GM21786 (cell line): ENCODE measurements at regions not wholly inside any gene's neighbourhood (a gene's known extent, or its start where the extent isn't known, plus 50 kb on each side); places are given as distances from the start of the nearest gene placed in this dataset.
"Not testable (repeated sequence)": the region's sequence is repeated elsewhere in the genome, so short reads cannot be mapped to it uniquely, and the experiment has no call there.

ENCODE experiments used
- ATAC-seq: cut with Tn5 transposase; IDR thresholded peaks from one replicate; pipeline ENCODE4 v1.9.1; 2021; ENCODE audit not compliant: unreplicated experiment

DNA sequence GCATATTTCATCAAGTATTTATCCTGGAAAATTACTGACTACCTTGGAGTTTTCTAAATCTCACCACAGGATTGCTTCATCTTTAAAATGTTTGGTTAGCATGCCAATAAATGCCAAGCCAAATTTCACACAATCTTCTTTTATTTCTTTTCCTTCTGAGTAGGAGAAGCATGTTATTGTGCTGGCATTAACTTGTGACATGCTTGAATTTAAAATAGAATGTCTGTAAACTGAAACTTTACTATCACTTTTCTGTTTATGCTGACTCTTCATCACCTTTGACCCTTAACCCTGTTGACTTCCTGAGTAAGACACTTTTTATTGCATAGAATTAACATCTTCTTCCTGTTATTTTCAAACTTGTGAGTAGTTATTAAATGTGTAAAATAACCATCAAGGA lies 56.2 kb upstream of the LRRTM4 start:
- ATAC-seq = no peak

DNA sequence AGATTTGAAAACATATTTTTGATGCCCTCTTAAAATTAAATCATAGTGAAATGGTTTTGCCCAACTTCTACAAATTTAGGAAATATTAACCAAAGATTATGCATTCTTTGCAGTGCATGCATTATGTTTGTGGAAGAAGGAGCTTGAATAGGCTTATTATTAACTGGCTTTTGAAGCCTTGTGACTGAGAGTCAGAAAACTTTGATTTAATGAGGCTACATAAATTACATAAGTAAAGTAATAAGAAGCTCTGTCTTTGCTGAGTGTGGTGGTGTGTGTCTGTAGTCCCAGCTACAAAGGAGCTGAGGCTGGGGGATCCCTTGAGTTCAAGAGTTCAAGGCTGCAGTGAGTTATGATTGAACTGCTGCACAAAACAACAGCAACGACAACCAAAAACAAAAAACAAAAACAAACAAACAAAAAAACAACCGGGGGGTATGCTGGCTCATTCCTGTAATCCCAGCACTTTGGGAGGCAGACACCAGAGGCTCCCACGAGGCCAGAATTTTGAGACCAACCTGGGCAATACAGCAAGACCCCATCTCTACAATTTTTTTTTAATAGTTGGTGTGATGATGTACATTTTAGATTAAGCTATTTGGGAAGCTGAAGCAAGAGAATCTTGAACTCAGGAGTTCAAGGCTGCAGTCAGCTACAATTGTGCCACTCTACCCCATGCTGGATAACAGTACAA lies 57.0 kb upstream of the LRRTM4 start:
- no peak for ATAC-seq

DNA sequence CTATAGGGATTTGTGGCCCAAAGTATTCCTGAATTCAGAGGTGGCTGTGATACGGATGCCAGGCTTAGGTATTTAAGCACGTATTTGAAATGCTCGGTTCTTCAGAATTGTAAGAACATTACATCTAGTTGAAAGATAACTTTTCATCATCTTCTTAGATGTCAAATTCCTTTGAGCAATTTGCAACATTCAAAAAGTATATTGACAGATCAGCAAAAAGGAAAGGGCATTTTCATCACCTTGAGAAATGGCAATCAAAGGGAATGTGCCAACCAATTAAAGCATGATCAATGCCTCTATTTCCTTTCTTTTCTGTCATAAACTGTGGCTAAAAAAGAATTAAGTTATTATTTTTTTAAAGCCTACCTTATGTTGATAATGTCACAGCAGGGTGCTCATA lies 66.3 kb upstream of the LRRTM4 start:
- no peak for ATAC-seq

DNA sequence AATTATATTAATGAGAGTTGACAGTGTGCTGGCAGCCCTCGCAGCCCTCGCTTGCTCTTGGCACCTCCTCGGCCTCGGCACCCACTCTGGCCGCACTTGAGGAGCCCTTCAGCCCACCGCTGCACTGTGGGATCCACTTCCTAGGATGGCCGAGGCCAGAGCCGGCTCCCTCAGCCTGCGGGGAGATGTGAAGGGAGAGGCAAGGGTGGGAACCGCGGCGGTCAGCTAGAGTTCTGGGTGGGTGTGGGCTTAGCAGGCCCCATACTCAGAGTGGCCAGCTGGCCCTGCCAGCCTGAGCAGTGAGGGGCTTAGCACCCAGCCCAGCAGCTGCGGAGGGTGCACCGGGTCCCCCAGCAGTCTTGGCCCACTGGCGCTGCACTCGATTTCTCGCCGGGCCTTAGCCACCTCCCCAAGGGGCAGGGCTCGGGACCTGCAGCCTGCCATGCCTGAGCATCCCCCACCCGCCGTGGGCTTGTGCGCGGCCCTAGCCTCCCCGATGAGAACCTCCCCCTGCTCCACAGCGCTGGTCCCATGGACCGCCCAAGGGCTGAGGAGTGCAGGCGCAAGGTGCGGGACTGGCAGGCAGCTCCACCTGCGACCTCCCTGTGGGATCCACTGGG lies 68.2 kb upstream of the LRRTM4 start:
- ATAC-seq = no peak

DNA sequence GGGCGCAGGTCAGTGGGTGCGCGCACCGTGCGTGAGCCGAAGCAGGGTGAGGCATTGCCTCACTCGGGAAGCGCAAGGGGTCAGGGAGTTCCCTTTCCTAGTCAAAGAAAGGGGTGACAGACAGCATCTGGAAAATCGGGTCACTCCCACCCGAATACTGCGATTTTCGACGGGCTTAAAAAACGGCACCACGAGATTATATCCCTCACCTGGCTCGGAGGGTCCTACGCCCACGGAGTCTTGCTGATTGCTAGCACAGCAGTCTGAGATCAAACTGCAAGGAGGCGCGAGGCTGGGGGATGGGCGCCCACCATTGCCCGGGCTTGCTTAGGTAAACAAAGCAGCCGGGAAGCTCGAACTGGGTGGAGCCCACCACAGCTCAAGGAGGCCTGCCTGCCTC lies 70.8 kb upstream of the LRRTM4 start:
- not testable (repeated sequence) for ATAC-seq

DNA sequence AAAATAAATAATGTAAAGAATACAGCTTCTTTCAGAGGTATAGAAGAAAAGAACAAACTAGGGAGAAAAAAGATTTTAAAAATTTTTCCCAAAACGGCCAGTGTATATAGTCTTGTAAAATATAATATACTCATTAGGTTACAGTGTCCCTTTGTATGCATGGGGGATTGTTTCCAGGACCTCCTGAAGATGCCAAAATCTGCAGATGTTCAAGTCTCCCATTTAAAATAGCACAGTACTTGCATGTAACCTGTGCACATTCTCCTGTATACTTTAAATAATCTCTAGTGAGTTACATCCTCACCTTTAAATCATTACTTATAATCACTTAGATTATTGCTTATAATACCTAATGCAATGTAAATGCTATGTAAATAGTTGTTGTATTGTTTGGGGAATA lies 80.6 kb upstream of the LRRTM4 start:
- no peak for ATAC-seq

DNA sequence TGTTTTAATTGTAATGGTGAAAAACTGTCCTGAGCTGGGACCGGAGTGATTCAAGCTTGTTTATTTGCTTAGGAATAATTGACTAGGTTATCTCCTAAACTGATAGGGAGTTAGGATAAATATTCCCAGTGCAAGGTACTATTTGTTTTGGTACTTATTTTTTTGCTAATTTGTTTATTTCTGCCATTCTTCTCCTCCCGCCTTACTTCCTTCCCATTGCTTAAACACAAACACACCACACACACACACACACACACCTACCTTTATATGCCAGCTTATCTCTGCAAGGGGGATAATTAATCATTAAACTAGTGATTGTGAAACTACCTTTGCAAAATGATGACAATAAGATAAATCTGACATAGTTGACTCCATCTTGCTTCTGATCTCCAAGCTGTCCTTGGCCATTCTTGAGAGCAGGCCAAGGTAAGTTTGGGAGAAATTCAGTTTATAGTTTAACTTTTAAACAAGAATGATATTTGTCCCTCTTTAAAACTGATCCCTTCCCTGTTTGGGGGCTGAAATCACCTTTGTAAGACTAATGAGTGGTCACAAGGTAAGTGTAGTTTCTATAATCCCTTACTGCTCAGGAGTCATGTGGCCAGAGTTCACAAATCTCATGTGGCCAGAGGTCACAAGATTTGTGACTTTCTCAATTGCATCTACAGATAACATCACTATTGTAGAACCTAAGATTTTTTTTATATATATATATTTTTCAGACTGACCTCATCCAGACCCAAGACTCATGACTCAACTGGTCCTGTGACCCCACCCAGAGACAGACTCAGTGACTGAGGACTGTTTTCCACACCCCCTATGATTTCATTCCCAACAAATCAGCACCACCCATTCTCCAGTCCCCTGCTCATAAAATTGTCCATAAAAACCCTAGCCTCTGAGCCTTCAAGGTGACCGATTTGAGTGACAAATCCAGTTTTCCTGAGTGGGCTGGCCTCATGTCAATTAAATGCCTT lies 83.1 kb upstream of the LRRTM4 start:
- no peak for ATAC-seq

DNA sequence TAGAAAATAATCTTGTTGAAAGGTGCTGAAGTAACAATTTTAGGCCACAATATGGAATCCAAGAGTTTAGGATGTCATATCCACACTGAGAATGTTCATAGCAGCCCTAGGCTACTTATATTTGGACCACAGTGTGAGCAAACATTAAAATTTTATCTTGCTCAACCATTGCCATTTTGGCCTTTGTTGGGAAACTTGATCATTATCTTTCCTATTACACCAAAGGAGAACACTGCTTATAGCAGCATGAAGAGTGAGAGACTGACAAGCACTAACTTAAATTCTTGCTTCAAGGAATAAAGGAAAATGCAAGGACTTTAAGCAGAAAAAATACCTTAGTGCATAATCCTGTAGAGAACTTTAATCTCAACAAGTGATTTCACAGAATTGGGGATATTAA lies 86.3 kb upstream of the LRRTM4 start:
- ATAC-seq = no peak

DNA sequence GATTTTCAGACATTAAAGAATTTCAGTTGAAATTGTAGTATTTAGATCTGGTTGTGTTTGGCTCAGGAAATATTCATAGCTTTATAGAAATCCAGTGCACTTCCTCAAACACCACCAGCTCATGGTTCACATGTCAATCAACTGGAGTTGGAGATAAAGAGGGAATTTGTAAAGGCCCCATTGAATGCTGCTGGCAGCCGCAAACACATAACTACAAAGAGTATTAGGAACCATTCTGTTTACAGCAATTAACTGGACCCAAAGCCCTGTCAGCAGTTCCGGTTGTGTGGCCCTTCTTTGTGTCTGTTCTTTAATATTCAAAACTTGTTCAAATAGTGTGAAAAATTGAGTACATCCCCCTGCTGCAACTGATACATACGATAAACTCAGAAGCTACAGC lies 107.4 kb upstream of the LRRTM4 start:
- no peak for ATAC-seq

DNA sequence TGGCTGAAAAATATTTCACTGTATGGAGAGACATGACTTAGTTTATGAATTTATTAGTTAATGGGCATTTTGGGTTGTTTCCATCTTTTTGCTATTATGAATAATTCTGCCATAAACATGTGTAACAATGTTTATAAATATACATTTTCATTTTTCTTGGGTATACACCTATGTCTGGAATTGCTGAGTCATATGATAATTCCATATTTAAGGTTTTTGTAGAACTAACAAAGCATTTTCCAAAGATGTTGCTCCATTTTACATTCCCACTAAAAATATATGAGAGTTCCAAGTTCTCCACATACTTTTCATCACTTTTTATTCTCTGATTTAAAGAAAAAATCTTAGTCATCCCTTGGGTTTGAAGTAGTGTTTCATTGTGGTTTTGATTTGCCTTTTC lies 108.8 kb upstream of the LRRTM4 start:
- no peak for ATAC-seq

DNA sequence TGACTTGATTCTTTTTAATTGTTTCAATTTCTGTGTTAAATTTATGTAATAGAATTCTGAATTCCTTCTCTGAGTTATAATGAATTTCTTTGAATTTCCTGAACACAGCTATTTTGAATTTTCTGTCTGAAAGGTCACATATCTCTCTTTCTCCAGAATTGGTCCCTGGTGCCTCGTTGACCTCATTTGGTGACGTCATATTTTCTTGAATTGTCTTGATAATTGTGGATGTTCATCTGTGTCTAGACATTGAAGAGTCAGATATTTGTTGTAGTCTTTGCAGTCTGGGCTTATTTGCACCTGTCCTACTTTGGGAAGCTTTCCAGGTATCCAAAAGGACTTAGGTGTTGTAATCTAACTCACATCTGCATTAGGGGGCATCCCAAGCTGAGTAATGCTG lies 111.4 kb upstream of the LRRTM4 start:
- no peak for ATAC-seq

DNA sequence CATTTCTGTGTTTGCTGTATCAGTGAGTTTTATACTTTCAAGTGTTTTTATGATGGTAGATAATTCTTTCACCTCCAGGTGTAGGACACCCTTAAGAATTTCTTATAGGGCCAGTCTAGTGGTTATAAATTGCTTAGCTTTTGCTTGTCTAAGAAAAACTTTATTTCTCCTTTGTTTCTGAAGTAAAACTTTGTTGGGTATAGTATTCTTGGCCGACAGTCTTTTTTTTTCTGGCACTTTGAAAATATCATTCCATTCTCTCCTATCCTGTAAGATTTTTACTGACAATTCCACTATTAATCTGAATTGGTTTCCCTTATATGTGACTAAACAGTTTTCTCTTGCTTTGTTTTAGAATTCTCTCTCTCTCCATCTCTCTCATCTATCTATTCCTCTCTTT lies 118.7 kb upstream of the LRRTM4 start:
- no peak for ATAC-seq

DNA sequence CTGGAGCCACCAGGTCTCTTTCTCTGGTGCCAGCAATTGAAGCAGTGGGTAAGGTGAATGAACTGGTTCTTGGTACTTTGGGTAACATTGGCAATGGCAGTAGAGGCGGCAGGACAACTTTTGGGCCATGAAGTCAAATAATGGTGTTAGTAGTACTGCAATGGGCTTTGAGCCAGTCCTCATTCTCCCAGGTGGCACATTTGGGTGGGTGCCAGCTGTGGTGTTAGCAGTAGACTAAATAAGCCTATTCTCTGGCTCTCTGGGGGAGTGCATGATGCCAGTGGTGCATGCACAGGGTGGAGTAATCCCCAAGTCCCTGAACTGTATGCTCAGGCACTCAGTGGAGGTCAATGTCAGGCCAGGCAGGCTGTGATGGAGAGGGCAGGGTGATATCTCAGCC lies 120.2 kb upstream of the LRRTM4 start:
- no peak for ATAC-seq

DNA sequence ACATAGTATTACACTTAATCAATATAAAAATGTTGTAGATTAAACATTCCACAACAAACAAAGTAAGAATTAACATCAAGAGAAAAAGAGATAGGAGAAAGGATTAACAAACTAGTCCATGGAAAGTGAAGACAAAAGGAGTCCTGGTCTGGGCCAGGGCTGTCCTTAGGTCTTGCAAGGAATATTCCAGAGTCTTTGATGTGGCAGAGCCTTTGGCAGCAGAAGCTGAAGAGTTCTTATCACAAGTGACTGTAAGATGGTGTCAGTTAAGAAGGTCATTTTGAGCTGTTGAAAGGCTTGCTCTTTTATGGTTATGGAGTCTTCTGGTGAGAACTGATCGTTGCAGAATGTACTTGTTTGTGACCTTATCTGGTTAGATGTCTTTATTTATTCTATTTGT lies 127.7 kb upstream of the LRRTM4 start:
- no peak for ATAC-seq

DNA sequence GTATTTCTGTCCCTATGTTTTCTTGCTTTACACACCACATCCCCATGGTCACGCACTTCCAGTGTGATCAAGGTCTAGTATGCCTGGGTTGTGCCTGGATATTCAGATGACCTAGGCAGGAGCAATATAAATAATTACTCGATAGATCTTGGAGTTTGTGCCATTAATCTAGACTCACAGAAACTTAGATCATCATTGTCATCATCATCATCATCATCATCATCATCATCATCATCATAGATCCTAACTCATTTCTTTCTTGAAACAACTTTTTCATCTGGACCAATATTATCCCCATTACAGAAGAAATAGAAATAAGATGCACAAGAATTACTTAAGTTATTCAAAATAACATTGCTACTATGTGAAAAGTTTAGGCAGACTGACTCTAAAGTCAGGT lies 130.3 kb upstream of the LRRTM4 start:
- ATAC-seq = no peak

DNA sequence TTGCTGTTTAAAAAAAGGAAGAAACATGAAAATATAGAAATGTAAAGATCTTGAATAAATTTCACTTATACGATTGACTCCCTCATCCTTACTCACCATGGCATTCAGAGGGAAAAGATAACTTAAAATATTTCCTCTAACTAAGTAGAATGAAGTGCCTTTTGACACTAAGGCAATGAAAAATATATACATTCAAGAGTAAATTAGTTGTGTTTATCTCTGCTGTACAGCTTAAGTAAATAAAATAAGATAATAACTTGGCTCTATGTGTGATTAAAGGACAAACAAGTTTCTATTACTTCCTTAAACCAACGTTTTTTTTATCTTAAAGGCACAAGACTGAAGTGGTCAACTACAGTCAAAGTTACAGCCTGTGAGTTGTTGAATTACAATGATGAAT lies 142.3 kb upstream of the LRRTM4 start:
- no peak for ATAC-seq

DNA sequence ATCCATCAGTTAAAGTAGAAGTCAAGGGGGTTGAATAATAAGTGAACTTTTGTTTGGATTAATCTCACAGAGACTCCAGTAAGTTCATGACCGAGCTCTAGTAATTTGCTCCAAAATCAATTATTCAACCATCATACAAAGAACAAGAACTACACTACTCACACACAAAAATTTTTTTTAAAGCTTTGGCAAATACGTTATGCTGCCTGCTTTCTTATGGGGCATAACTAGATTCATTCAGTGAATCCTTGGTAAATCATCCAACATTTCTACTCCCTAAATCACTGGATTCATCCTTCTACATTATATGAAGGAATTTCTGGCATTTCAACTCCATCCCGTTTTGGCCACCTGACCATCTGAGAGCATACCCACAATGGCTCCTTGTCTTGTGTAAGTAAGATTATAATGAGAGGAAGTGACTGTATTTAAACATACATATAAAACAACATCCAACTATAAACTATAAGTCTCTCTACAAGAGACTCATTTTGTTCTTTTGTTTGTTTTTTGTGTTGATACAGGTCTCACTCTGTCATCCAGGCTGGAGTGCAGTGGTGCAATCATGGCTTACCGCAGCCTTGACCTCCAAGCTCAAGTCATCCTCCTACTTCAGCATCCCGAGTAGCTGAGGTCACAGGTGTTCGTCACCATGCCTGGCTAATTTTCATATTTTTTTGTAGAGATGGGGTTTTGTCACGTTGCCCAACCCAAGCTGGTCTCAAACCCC lies 144.2 kb upstream of the LRRTM4 start:
- no peak for ATAC-seq

DNA sequence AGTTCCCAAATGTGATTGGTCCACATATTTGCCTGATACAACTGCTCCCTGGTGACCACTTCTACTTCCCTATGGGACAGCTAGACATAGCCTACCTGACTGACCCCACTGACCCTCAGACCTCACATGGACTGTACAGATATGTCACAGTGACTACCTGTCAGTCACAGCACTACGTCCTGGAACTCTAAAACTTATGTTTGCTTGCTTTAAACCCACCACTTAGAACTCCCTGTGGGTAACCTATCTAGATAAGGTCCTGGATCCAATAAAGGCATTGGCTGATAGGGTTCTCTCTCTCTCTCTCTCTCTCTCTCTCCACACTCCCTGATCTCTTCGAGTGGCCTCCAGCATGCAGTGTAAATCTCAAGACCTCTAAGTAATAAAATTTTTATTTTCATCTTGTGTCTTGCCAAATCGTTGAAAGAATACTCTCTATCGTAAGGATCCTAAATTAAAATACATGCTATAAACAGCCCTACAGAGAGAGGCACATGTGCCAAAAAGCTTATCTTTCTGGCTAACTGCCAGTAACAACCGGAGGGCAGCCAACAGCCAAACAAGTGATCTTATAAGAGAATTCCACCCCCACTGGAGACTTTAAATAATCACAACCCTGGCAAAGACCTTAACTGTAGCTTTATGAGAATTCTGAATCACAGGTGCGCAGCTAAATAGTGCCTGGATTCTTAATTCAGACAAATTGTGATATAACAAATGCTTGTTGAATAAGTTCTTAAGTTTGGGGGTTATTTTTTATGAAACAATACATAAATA lies 162.6 kb upstream of the LRRTM4 start:
- ATAC-seq = not testable (repeated sequence)

DNA sequence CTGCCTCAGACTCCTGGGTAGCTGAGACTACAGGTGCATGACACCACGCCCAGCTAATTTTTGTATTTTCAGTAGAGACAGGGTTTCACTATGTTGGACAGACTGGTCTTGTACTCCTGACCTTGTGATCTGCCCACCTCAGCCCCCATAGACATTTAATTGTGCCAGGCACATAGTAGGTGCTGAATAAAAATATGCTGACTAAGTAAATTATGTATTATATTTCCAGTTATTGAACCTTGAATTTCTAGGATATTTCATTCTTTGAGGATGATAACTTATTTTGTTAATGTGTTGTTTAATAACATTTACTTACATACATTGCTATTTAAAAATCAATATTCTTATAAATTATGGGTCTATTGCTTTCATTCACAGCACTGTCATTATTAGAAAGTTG lies 190.4 kb upstream of the LRRTM4 start:
- ATAC-seq = no peak

DNA sequence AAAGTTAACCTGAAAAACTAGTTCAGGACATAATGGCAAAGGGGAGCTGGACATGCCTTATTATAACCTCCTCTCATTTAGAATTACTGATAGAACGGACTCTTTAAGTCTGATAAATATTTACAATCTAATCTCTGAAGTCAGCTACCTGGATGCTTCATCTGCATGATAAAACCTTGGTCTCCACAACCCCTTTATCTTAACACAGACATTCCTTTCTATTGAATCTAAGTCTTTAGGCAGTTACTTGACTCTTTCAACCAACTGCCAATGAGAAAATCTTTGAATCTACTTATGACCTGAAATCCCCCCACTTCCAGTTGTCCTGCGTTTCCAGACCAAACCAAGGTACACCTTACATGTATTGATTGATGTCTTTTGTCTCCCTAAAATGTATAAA lies 191.2 kb upstream of the LRRTM4 start:
- ATAC-seq = no peak

DNA sequence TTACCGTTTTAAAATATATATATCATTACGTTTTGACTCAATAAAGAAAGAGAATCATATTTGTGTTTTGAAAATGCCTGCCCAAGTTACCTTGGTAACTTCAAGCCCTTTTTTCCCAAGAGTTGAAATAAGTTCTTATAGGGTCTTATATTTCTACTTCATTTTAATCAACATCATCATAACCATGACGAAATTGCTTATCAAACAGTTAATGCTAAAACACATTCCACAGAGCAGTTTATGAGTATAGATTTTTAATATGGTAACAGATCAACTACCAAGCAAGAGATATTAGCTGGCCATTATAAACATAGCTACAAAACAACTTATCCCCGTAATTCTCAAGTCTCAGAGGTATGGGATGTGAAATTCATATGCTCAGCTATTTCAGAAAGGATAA lies 197.9 kb upstream of the LRRTM4 start:
- ATAC-seq = no peak
